ENCODE measurements at regions not wholly inside any gene's neighbourhood (a gene's known extent, or its start where the extent isn't known, plus 50 kb on each side); places are given as distances from the start of the nearest gene placed in this dataset.
A peak's percentile ranks its signal among the peaks of the same experiment; 100 is the strongest.
"Not testable (repeated sequence)": the region's sequence is repeated elsewhere in the genome, so short reads cannot be mapped to it uniquely, and the experiment has no call there.

DNA sequence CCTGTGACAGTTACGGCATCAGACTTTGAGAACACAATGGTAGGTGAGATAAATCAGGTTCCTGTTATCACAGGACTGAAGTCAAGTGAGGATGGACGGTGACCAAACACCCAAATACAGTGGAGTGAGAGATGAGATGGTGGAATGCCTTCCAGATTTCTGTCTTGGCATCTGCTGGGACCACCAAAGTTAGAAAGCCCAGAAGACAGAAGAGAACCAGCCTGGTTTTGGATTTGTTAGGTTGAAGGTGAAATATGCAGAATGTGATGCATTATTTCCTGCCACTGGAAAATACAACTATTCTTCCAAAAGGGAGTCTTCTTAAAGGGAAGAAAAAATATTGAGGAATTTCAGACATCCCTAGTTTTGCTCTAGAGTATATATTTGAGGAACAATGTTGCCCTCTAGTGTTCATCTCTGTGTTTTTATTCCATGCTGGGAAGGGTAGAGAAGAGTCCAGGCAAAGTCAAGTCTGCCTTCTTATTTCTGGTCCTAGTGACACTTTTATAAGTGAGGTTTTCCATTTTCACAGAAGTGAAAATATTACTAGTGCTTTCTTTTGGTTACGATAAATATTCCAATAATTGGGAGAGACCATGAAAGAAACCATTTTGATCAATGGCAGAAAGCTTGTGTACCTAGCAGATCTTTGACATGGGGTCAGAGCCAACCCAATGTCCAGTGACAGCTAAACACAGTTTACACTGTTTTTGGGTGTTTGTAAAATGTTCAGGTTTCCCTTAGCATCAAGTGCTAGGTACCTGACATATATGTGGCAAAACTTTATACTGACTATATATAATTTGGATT, 142.3 kb upstream of the ANKH start:
- DNase-seq, result peak; percentile 31 to 48

DNA sequence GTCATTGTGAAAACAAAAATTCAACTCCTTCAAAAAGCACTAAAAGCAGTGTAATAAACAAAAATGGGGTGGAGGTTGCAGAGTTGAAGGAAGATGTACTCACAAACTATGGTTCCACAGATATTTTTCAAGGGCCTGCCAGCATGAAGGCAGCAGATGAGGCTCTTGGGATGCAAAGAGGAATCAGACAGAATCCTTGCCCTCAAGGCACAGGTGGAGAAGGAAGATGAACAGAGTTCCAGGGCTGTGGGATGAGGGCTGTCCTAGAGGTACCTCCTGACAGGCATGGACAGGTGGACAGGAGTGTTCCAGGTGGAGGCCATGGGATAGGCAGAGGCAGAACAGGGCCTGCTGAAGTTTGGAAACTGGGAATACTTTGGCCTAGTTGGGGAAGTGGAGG, 140.5 kb upstream of the ANKH start:
- DNase-seq, result no peak

DNA sequence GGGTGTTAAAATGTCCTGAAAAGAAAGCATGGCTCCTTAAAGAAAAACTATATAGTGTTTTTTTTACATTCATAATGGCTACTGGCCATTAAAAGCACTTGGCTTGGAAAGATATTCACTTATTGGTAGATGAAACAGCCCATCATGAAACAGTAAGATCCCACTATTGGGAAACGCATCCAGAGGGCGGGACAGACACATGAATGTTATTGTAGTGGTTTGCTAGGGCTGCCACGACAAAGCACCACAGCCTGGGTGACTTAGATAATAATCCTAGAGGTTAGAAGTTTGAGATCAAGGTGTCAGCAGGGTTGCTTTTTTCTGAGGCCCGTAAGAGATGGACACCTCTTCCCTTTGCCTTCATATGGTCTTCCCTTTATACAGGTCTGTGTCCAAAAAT, 139.4 kb upstream of the ANKH start:
- no peak for DNase-seq

DNA sequence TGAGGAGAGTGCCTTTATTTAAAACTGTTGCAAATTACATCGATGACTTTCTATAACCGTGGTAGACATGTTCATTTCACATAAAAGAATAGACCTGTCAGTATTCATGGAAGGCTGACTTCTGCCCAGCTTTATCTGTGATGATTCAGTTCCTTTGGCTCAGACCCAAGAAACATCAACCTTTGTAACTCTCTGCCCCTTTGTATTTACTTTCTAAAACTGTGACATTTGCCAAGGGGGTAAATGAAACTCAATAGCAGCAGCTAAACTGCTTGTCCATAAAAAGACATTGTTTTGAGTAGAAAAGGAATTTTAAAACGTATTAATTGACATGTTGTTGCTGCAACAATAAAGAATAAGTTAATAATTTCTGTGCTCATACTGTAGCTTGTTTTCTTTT, 137.8 kb upstream of the ANKH start:
- no peak for DNase-seq

DNA sequence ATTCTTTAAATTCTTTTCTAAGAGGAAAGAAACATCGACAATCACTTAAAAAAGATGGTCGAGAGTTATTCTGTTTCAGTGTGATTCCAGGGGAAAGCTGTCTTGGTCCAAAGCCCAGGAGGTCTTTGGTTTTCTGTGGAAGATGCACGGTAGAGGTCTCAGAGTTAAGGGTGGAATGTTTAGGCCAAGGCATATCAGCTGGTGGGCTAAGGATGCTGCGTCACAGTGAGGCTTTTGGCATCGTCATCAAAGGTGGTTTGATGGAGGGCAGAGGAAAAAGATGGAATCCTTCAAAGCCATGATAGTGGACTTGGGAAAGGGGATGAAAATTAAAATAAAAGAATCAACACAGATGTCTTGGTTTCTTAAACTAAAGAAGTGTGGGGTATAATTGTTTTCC, 137.3 kb upstream of the ANKH start:
- no peak for DNase-seq

DNA sequence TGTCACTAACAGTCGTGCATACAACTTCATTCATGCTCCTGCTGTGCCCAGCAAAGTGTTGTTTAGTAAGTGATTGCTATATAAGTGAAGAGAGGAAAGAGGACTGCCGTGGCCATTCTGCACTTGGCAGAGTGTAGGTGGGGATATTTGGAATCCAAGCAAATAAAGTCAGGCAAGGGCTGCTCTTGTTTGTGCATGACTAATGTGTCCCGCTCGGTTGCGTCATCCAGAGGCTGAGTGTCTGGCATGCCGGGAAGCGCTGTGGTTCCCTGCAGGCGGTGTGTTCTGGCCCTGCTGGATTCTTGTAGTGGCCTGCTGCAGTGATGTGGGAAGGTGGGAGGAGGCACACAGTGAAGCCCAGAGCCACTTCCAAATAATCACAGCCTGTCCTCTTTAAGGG, 136.9 kb upstream of the ANKH start:
- no peak for DNase-seq

DNA sequence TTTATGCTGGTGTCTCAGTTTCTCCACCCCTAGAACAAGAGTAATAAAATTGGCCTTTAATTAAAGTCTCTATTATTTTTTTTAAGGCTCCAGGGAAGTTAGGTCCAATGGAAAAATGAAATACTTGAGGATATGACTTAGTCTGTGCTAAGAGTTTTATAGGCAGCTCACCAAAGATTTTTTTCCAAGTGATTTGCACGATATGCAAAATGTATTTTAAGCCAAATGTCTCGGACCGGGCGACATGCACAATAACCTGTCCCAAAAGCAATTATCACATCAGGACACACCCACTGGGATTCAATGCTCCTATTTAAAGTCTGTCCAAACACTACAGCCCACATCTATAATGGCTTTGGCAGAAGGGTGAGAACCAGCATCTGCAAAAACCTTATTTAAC, 136.1 kb upstream of the ANKH start:
- DNase-seq, result no peak

DNA sequence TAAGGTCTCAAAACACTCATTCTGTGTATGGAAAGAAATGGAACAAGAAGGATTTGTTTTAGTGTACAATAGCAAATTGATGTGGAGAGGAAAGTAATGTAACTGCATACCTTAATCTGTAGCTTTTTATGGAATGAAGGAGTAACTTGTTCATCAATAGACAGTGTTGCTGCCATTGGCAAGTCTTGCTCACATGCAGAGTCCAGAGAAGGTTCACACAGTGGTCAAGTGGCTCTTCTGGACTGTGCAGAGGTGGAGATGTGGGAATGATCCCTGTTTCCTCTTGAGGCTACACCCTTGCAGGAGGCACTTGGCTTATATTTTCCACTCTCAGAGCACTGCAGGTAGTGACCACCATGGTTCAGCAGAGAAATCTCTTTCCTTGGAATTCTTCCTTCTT, 132.9 kb upstream of the ANKH start:
- no peak for DNase-seq

DNA sequence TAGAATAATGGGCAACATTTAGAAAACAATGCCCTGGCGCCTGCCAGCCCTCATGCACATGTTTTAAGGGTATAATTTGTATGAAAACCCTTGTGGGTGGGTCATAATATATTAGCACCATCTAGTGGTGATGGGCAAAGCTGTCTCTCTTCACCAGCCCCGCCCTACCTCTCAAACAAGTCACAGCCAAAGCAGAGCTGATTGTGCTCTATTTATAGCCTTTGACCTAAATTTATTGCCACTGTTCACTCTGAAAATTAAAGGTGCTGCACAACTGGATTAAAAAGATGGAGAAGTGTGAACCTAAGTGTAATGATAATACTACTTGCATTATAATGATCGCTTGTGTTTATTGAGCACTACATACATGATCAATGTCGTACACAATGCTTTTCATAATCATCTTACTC, 131.9 kb upstream of the ANKH start:
- DNase-seq, result peak; percentile 38 to 64

DNA sequence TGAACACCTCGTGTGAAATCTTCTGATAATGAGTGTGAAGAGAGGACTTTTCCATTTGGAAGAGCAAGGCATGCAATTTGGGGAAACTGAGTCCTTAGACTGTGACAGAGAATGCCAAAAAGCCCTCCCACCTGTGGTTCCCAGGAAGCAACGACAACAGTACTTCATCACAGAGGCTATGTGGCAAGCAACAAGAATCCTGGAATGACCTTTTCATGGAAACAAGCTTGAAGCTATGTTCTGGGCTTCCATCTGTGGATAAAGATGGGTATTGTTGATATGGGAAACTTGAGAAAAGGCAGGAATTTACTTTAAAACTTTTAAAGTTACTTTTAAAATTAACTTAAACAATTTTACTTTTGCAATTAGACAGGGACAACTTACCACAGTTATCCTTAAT, 131.2 kb upstream of the ANKH start:
- DNase-seq, result no peak

DNA sequence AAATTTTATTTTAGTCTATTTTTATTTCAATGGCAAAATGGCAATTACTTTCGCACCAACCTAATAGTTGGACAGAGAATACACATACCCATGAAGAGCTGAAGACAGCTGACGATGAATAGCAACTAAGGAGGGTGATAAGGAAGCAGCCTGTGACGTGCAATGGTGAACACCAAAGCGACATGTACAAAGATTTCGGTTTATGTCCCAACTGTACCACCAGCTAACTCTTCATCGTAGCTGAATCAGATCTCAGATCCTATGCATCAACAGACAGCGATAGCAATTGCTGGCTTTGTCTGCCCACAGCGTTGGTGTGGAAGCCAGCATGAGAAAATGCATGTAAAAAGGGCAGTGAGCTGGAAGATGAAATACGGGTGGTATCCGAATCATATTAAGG, 130.6 kb upstream of the ANKH start:
- DNase-seq, result no peak

DNA sequence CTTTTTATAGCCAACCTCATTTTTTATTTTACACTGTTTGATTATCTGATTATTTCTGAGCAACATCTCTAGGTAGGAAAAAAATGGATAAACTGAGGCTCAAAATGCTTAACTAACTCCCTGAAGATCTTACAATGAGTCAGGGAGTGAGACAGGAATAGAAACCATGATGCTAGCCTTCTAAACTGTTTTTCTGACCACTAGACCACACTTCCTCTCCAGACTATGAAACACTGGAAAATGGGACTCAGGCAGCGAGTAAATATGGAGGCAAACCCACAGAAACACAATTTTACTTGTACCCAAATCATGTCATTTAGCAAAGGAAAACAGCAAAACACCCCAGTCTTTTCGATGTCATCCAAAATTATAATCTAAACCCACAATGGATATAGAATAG, 129.9 kb upstream of the ANKH start:
- DNase-seq, result no peak

DNA sequence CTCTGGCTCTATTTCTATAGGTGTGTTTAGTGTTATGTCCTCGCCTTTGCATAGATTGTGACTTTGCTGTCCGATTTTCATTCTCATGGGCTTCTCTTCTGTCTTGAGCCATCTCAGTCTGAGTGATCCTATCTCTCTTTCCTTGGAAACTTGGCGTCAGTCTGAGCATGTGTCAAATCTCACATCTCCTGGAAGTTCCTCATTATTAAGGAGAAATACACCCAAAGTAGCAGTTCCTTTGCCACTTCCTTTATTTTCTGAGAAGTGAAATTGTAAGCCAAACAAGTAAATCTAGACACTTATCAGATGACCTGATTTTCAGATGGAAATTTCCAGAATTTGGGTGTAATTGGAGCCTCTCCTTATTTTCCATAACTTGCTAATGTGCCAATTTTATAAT, 126.9 kb upstream of the ANKH start:
- DNase-seq, result peak in 1 of 2 experiments; percentile 1

DNA sequence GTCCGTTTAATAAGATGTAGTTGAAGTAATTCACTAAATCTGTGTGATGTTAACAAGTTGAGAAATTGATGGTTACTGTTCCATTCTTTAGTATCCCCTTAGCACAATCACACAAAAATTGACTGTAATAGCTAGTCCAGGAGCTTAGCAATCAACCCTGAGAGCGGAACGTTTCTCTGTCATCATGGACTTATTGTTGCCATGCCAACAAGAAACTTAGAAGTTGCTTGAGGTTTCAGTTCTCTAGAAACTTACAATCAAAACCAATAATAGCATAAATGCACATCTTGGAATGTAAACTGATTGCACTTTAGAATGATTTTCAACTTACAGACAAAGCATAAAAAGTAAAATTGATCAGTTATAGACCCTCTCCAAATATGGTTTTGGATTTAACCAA, 125.4 kb upstream of the ANKH start:
- DNase-seq, result no peak

DNA sequence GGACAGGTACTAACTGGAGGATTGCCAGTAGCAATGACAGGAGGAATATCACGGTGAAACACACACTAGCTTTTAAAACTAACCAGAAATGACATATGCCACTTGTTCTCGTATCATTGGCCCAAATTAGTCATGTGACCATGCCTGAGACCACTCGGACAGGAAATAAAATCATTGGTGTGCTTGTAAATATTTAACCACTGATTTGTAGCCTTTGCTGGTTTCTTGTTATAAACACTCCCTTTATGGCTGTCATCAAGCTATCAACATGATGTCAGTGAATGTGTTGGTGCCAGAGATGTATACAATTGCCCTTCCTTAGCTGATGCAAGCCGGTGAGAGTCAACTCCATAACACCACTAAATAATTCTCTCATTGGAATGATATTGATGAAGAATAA, 123.7 kb upstream of the ANKH start:
- DNase-seq, result no peak

DNA sequence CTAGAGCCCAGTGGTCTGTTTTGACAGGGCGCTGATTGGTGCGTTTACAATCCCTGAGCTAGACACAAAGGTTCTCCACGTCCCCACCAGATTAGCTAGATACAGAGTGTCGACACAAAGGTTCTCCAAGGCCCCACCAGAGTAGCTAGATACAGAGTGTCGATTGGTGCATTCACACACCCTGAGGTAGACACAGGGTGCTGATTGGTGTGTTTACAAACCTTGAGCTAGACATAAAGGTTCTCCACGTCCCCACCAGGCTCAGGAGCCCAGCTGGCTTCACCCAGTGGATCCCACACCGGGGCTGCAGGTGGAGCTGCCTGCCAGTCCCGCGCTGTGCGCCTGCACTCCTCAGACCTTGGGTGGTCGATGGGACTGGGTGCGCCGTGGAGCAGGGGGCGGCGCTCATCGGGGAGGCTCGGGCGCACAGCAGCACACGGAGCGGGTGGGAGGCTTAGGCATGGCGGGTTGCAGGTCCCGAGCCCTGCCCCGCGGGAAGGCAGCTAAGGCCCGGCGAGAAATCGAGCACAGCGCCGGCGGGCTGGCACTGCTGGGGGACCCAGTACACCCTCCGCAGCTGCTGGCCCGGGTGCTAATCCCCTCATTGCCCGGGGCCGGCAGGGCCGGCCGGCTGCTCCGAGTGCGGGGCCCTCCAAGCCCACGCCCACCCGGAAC, 122.0 kb upstream of the ANKH start:
- not testable (repeated sequence) for DNase-seq

DNA sequence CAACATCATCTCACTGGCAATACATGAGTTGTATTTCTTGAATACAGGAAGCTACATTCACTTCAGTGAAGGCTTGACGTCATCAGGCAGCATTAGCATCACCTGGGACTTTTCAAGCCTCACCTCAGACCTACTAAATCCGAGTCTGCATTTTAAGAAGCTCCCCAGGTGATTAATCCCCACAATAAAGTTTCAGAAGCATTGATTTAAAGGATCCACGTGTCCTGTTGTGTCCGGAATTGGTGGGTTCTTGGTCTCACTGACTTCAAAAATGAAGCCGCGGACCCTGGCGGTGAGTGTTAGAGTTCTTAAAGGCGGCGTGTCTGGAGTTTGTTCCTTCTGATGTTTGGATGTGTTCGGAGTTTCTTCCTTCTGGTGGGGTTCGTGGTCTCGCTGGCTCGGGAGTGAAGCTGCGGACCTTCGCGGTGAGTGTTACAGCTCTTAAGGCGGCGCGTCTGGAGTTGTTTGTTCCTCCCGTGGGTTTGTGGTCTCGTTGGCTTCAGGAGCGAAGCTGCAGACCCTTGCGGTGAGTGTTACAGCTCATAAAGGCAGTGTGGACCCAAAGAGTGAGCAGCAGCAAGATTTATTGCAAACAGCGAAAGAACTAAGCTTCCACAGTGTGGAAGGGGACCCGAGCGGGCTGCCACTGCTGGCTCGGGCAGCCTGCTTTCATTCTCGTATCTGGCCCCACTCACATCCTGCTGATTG, 121.3 kb upstream of the ANKH start:
- DNase-seq, result not testable (repeated sequence)

DNA sequence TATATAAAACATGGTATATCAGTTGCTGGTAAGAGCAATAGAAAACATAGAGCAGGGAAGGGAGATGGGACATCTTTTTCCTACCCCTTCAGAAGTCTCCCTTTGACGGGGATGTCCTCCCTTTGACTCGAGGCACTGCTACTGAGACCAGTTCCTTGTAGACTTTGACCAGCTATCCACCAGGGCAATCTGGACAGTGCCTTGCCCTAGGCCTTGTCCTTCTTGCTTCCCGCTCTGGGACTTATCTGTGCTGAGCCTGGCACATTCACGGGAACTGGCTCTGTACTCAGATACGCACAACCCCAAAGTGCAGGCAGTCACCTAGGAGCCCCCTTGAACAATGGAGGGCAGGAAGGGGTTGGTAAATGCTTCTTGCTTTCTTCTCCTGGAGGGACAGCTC, 116.6 kb upstream of the ANKH start:
- no peak for DNase-seq

DNA sequence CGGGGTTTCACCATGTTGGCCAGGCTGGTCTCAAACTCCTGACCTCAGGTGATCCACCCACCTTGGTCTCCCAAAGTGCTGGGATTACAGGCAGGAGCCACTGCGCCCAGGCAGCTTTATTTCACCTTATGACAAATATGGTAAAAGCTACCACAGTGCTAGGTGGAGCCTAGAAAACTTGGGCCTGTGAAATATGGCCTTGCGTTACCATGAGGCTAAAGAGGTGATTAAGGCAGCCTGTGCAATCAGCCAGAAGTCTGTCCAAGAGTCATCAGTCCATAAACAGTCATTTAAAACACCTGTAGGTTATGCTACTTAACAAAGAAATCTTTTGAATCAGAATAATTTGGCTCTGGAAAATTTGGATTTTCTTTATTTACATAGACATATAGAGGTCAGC, 114.8 kb upstream of the ANKH start:
- no peak for DNase-seq

DNA sequence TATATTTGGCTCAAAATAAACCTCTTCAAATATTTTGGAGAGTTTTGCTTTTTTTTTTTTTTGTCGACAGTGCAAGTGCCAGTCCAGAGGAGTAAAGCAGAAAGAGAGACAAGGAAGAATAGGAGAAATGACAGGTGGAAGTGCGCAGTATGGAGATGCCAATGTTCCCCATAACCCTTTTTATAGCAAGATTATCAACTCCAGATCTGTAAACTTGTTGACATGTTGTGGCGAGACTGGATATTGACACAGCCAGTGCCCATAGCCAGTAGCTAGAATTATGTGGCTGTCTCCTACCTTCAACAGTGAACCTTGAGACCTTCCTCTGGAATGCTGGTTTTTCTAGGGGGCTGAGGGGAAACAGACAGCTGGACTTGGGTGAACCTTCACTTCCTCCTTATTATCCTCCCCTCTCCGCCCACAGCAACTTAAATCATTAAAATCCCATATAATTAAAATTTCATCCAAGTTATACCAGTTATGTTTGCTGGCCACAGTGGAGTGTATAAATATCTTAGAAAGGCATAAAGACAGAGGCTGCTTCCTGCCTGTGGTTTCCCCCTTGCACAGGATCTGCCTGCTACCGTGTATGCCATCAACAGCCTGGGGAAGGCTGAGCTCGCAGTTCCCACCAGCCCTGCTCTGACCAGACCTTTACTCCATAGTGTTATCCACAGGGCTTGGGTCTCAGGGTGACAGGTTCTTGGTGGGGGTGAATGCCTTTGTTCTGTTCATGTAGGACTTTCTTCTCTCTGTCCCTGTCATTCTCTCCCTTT, 112.3 kb upstream of the ANKH start:
- DNase-seq, result no peak

DNA sequence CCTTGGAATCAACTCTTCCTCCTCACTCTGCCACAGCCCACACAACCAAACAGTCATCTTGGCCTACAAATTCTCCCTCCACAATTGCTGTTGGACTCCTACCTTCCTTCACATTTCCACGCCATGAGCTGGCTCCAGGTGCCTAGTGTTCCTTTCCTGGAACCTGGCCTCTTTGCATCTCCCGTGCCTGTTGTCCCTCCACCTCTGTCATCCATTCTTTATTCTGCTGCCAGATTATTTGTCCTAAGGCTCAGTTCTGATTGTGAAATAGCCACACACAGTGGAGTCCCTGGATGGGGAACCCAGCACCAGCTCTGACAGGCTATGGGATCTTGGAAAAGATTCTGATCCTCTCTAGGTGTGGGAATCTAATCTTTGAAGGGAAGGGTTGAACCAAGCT, 109.1 kb upstream of the ANKH start:
- no peak for DNase-seq

DNA sequence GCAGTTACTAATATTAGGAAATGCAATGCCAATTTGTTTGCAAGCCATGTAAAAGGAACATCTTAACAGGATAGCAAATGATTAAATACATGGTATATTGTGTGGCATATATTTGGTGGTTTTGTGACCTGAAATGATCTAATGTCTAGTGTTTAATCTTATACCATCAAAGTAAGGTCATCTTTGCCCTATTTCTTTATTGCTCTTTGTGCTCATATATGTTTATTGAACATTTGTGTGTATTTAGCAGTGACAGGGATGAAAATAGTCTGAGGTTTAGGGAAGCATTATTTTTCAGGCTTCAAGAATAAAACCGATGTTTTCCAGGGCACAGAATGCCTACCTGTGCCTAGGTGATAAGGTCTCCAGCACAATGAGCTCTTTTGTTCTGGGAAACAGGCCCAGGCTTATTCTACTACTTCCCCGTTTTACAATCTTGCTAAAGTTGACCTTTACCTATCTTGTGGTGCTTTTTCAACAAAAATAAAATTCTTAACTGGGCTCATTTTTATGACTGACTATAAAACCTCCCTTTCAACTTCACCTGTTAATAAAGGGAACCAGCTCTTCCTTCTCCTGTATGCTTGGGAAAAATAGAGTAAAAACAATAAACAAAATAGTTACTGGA, 105.6 kb upstream of the ANKH start:
- DNase-seq, result no peak

DNA sequence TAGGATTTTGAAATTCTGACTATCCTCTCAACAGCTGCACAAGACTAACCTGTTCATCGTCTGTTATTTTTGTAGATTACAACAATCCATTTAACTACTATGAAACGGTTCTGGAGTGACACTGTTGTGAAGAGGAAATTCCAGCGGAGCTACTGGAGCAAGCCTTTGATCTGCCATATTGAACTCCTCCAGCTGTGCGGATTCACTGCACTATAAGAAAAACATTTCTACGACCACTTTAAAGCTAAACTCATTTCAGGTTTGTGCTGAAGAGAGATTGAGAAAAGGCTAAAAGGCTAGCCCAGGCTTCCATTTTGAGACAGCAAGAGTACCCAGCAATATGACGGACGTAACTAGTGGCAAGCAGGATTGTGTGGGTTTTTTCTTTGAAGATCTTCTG, 104.9 kb upstream of the ANKH start:
- DNase-seq, result no peak
